GM15510 (cell line): ENCODE measurements at regions not wholly inside any gene's neighbourhood (a gene's known extent, or its start where the extent isn't known, plus 50 kb on each side); places are given as distances from the start of the nearest gene placed in this dataset.

ENCODE experiments used
- POLR2A ChIP-seq: IDR thresholded peaks from 3 replicates; pipeline ENCODE4 v1.6.1; 2011; ENCODE audit warnings: borderline replicate concordance; ENCODE audit not compliant: insufficient read length; ENCODE audit errors: extremely low read depth

GRCh38 chr11:109609454-109610185 is 187.6 kb downstream of the C11orf87 start:
- no peak for TF ChIP-seq POLR2A

GRCh38 chr11:109612496-109612895 is 190.5 kb downstream of the C11orf87 start:
- TF ChIP-seq POLR2A: no peak

- no peak for TF ChIP-seq POLR2A
These were observed 197.5 kb downstream of the C11orf87 start for GRCh38 chr11:109619498-109619897.

GRCh38 chr11:109629734-109630133 is 207.7 kb downstream of the C11orf87 start:
- no peak for TF ChIP-seq POLR2A

- no peak for TF ChIP-seq POLR2A
These were observed 219.6 kb downstream of the C11orf87 start for GRCh38 chr11:109641549-109641948.

GRCh38 chr11:109644152-109644551 is 222.2 kb downstream of the C11orf87 start:
- no peak for TF ChIP-seq POLR2A

- TF ChIP-seq POLR2A: no peak
These were observed 226.8 kb downstream of the C11orf87 start for GRCh38 chr11:109648804-109649203.

GRCh38 chr11:109654091-109654490 is 232.1 kb downstream of the C11orf87 start:
- no peak for TF ChIP-seq POLR2A

GRCh38 chr11:109658190-109658589 is 236.2 kb downstream of the C11orf87 start:
- no peak for TF ChIP-seq POLR2A

GRCh38 chr11:109667719-109668118 is 245.7 kb downstream of the C11orf87 start:
- no peak for TF ChIP-seq POLR2A

GRCh38 chr11:109668973-109669634 is 247.1 kb downstream of the C11orf87 start:
- TF ChIP-seq POLR2A: no peak

GRCh38 chr11:109677231-109677630 is 255.2 kb downstream of the C11orf87 start:
- no peak for TF ChIP-seq POLR2A

- no peak for TF ChIP-seq POLR2A
These were observed 255.9 kb downstream of the C11orf87 start for GRCh38 chr11:109677876-109678275.

- no peak for TF ChIP-seq POLR2A
These were observed 258.1 kb downstream of the C11orf87 start for GRCh38 chr11:109680127-109680526.

- no peak for TF ChIP-seq POLR2A
These were observed 273.7 kb downstream of the C11orf87 start for GRCh38 chr11:109695696-109696095.
